ENCODE measurements at regions not wholly inside any gene's neighbourhood (a gene's known extent, or its start where the extent isn't known, plus 50 kb on each side); places are given as distances from the start of the nearest gene placed in this dataset.

DNA sequence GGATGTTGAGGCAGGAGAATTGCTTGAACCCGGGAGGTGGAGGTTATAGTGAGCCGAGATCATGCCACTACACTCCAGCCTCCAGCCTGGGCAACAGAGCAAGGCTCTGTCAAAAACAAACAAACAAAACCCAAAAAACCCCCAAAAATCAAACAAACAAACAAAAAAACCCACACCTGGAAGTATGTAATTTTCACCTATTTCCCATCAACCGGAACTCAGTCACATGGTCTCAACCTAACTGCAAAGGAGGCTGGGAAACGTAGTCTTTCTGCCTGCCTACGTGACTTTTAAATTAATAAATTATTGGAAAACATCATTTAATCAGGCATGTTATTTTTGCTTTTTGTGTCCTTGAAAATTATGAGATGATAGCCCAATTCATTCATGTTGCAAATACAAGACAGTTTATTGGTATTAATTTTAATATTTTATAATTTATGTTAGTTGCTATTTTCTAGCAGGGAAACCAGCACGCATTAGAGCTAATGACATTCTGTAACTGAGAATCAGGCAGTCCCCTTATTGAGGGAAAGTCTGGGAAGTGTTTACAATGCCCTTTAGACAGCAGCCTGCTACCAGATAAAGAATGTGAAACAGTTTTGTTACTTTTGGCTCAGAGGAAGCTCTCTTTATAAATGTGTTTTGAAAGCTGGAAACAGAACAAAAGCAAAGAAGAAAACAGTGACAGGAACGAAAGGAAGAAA is 110.3 kb downstream of the NXNL2 start:
- no peak overlapping the region for H3K4me2 ChIP-seq (ENCODE audit: insufficient read depth in 1 of 2, low read depth in 2 of 2, low read length in 2 of 2)
- no peaks in the 10 kb centered on the region for H3K4me1 ChIP-seq (replicated peaks in 1 of 4; ENCODE audit: control insufficient read depth in 3 of 4, insufficient read depth in 4 of 4, low read length in 3 of 4)
- H3K4ac ChIP-seq (replicated peaks; ENCODE audit: insufficient read length, low read depth, low read length) = no peak overlapping the region
- no peak overlapping the region for H3K18ac ChIP-seq (ENCODE audit: extremely low read depth, low read length)
- no peak overlapping the region for H3K4me3 ChIP-seq (ENCODE audit: extremely low read depth in 1 of 4, insufficient read depth in 2 of 4, low read depth in 3 of 4, low read length in 4 of 4)
- no peaks in the 10 kb centered on the region for H3K27me3 ChIP-seq (replicated peaks in 1 of 4; ENCODE audit: control insufficient read depth in 3 of 4, extremely low read depth in 1 of 4, insufficient read depth in 3 of 4, low read length in 3 of 4)
- DNase-seq (ENCODE audit: low read depth in 1 of 2, low spot score in 2 of 2) = no peak
- no peak overlapping the region for H3K9ac ChIP-seq (replicated peaks in 1 of 4; ENCODE audit: extremely low read depth in 1 of 4, low read depth in 3 of 4, low read length in 3 of 4)
- H2AFZ ChIP-seq (ENCODE audit: low read length) = no peak overlapping the region
- no peak overlapping the region for H3K14ac ChIP-seq (ENCODE audit: insufficient read length)
- no peak overlapping the region for H2BK12ac ChIP-seq (ENCODE audit: low read depth, low read length)
- WGBS, 2 experiments (ENCODE audit: extremely low coverage in 1 of 2, insufficient coverage in 1 of 2, insufficient read length in 1 of 2, insufficient replicate concordance in 2 of 2, low coverage in 1 of 2, low lambda C conversion rate in 2 of 2, missing lambda C conversion rate in 1 of 2) = 88% methylated on average over 7 of the region's 7 CpGs; no CpG with 5 or more reads in 1 of the 2 experiments
- no peak for FAIRE-seq
- no peak overlapping the region for H2AK5ac ChIP-seq (ENCODE audit: low read depth, low read length)
- no peaks in the 10 kb centered on the region for H3K36me3 ChIP-seq (ENCODE audit: control insufficient read depth in 2 of 4, insufficient read depth in 4 of 4, low read length in 3 of 4)
- no peaks in the 10 kb centered on the region for H3K23me2 ChIP-seq (ENCODE audit: low read depth, low read length)
- H3K27ac ChIP-seq (ENCODE audit: low read depth, low read length) = no peak overlapping the region
- no peak overlapping the region for H4K91ac ChIP-seq (replicated peaks; ENCODE audit: insufficient read length, low read length)
- H3K9me3 ChIP-seq (ENCODE audit: insufficient read depth in 2 of 2, low read depth in 1 of 2, low read length in 1 of 2) = peaks cover 0 to 2% of the 10 kb centered on the region in 2 experiments; a peak in 1 of 4 replicates
- no peak overlapping the region for H3K23ac ChIP-seq (ENCODE audit: insufficient read length)
- no peaks in the 10 kb centered on the region for H3K79me2 ChIP-seq (ENCODE audit: control insufficient read depth in 1 of 2, insufficient read depth in 2 of 2, low read length in 2 of 2)
- no peak overlapping the region for H2BK120ac ChIP-seq (replicated peaks; ENCODE audit: low read depth, low read length)
- TF ChIP-seq KDM5A (IDR thresholded peaks at IDR 0.05; ENCODE audit: low read length) (no peak), JUN (IDR thresholded peaks at IDR 0.05; ENCODE audit: low read depth, low read length) (no peak), POU5F1 (IDR thresholded peaks at IDR 0.05; ENCODE audit: low read depth, low read length) (no peak), SIX5 (IDR thresholded peaks at IDR 0.05; ENCODE audit: low read depth, low read length) (peak; percentile 49), EZH2 (IDR thresholded peaks at IDR 0.05; ENCODE audit: low read depth, low read length, severe bottlenecking) (no peak), ZNF274 (IDR thresholded peaks at IDR 0.05; ENCODE audit: borderline replicate concordance, extremely low read depth, low read length) (no peak), BACH1 (IDR thresholded peaks at IDR 0.05; ENCODE audit: low read length) (no peak)
- TF ChIP-seq, protein P1, sequence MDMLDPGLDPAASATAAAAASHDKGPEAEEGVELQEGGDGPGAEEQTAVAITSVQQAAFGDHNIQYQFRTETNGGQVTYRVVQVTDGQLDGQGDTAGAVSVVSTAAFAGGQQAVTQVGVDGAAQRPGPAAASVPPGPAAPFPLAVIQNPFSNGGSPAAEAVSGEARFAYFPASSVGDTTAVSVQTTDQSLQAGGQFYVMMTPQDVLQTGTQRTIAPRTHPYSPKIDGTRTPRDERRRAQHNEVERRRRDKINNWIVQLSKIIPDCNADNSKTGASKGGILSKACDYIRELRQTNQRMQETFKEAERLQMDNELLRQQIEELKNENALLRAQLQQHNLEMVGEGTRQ (IDR thresholded peaks at IDR 0.05; ENCODE audit: low read length) = 0 out of 2 replicates have a peak, but pooled peaks have one; percentile 24
- H4K5ac ChIP-seq (ENCODE audit: insufficient read length, low read depth, low read length) = no peak overlapping the region
- H3K79me1 ChIP-seq (ENCODE audit: low read depth, low read length) = no peaks in the 10 kb centered on the region
- H2BK15ac ChIP-seq (ENCODE audit: low read length) = no peak overlapping the region
- H4K8ac ChIP-seq (ENCODE audit: extremely low read depth, insufficient read depth, low read length) = no peak overlapping the region
- H3K56ac ChIP-seq (replicated peaks; ENCODE audit: insufficient read length, low read depth, low read length) = no peak overlapping the region
- ChIA-PET POLR2A (ENCODE audit: partially characterized antibody) (no interaction called here), CTCF (ENCODE audit: partially characterized antibody) (interaction anchor here (0.7 to 1.6 kb wide), 2 partner anchors 15 to 55 kb away, joined by 3 to 5 read pairs; no protein-coding TSS in a partner anchor)
- no peak overlapping the region for H2BK20ac ChIP-seq (ENCODE audit: low read length)
- H2BK5ac ChIP-seq (ENCODE audit: low read depth, low read length) = no peak overlapping the region
- H4K20me1 ChIP-seq (replicated peaks in 1 of 2; ENCODE audit: control insufficient read depth in 1 of 2, insufficient read depth in 2 of 2, low read length in 2 of 2) = no peaks in the 10 kb centered on the region

All from H1 (cell line).